Right ventricle myocardium inferior (tissue), 1 donor: ENCODE measurements at regions not wholly inside any gene's neighbourhood (a gene's known extent, or its start where the extent isn't known, plus 50 kb on each side); places are given as distances from the start of the nearest gene placed in this dataset.
"Not testable (repeated sequence)": the region's sequence is repeated elsewhere in the genome, so short reads cannot be mapped to it uniquely, and the experiment has no call there.

ENCODE experiments used
- ATAC-seq: fragments of 200-7000 bp; cut with Tn5 transposase; one replicate; pipeline ENCODE4 v1.9.1; 2020; ENCODE audit warnings: mild to moderate bottlenecking, moderate library complexity
- DNase-seq: peaks from one replicate; pipeline ENCODE4 v3.0.0; 2021; ENCODE audit errors: missing footprints
- intact Hi-C: fragments of 100-400 bp; cut with DNase I; formaldehyde crosslinking; loops from one replicate; pipeline ENCODE4 v1.11.0; 2022
- donor health status: DM: no; HTN: yes; CAD: no; lungs with severe emphysema.

DNA sequence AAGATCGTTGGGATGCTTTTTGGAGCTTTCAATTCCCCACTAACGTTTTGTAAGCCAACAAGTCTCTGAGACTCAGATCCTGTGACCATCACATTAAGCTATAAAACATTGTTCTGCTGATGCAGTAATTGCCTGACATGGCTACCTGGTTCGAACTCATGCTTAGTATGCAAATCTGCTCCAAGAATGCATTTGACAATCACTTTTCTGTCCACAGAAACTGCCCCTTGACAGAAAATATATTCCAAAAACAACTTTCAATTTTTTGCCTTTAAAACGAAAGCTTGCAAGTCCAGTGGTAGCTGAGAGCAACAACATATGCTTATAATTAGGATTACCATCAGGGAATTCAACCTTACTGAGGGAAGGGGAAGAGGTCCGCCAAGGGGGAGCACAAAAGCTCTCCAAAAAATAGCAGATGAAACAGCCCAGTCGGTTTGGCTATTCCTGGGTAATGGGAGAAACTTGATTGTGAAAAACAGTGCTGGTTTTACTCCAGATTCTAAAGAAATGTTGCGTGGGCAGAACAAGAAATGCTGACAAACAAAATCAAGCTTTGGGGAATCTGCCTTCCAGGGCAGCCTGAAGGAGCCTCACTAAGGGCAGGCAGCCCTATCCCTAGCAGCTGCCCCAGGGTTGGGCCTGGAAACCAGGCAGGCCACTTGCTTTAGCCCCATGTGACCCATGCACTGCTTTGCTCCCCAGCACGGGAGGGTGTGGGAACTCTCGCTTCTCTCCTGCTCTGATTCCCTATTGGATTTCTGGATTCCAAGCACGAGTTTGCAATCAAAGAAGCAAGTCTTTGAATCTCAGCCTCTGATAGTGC lies 160.7 kb upstream of the LDB2 start:
- peak; percentile 71 for DNase-seq
- intact Hi-C loops: no loop called here
- peak; percentile 87 for ATAC-seq

DNA sequence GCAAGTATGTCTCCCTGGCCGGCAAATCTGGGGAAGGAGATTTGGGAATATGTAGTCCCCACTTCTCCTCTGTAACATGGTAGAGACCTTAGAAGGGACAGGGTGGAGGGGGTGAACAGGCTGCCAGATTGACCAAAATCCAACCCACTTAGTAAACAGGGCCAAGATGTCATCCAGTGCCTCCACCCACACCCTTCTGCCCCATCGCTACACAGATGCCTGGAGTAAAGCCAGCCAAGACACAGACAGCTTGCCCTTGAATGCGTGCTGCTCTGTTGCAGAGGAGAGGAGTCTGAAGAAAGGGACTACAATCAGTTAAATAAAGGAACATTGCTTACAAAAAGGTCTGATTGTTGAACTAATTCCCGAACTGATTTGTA lies 160.1 kb upstream of the LDB2 start:
- DNase-seq (peak; percentile 68), ATAC-seq (peak; percentile 53)
- intact Hi-C loops: no loop called here

- DNase-seq (no peak), ATAC-seq (no peak)
- intact Hi-C loops: no loop called here
These were observed 158.6 kb upstream of the LDB2 start for GRCh38 chr4:17057035-17057434.

GRCh38 chr4:17055788-17056187 lies 157.3 kb upstream of the LDB2 start:
- ATAC-seq: no peak
- intact Hi-C loops: no loop called here
- no peak for DNase-seq

DNA sequence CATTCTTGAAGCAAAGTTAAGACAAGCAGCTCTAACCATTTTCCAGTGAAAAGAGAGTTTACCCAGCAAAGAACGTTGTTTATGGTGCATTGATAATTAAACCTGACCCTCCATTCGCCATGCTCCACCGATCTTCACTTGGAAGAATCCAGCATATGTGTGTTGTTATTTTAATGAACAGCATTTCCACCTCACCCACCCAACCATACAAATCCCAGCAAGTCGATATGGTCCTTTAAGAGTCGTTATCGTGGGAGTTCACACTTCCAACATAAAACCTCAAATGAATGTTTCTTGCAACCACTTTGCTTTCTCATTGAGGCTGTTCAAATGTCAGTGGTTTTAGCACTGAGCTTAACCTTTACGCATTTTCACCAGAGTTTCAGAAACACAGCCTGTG lies 147.4 kb upstream of the LDB2 start:
- intact Hi-C loops: no loop called here
- DNase-seq: no peak
- no peak for ATAC-seq

GRCh38 chr4:17038510-17039176 lies 140.2 kb upstream of the LDB2 start:
- intact Hi-C loops: no loop called here
- DNase-seq (no peak), ATAC-seq (no peak)

DNA sequence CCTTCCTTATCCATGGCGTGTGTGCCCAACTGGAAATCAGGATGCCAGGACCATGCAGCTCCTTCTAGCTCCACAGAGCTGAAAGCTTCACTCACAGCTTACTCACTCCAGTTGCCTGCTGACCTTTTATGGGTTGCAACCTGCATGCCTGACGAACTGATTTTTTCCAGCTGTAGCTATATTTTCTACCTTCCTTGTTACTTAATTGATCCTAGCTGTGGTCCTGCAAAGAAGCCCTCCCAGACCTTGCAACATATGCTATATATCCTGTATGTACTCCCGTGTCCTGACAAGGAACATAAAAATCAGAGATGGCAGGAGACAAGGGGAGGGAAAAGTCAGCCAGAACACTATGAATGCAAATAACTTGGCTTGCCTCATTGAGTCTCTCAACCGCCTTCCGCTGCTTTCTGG lies 135.3 kb upstream of the LDB2 start:
- ATAC-seq: no peak
- DNase-seq: no peak
- intact Hi-C loops: no loop called here

DNA sequence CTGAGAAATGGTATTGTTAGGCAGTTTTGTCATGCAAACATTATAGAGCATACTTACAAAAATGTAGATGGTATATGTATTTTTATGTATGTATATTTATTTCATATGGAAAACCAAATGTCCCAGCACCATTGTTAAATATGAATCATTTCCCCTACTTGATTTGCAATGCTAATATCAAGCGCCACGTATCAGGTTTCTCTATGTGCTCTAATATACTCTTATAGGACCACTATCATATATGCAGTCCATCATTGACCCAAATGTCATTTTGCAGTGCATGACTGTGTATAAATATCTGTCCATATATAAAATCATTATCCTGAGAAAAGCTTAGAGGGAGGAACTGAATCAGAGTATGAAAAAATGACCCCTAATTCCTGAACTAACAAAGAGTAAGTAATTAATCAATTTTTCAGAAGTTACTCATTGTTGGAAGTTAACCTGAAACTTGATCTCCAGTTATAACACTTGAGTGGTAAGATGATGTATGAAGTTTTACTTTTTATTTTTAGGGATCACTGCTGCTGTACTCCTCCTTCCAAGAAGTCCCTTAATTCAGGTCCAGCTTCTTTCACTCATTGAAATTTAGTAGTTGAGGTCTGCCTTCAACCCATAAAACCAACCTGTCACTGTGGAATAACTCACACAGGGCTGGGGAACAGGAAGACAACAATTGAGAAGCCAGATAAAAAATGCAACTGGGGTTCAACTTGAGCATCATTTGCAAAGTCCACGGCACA lies 134.8 kb upstream of the LDB2 start:
- DNase-seq (no peak), ATAC-seq (no peak)
- intact Hi-C loops: no loop called here

DNA sequence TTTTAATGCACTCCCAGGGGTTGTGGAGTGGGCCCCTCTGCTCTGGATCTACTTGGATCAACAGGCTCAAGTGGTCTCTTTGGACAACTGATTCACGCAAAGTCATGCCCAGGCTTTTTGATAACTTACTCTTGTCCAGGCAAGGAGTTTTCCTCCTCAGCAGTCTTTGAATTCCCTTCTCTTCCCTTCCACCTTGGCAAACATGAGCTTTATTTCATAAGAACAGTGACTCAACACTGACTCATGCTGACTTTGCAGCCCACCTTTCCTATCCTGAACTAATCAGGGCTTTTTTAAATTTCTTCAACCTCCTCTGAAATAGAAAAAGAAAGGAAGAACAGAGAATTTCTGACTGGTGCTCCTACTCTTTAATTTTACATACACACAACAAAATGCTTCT lies 132.1 kb upstream of the LDB2 start:
- intact Hi-C loops: no loop called here
- no peak for DNase-seq
- no peak for ATAC-seq

- ATAC-seq (no peak), DNase-seq (no peak)
- intact Hi-C loops: no loop called here
These were observed 131.5 kb upstream of the LDB2 start for GRCh38 chr4:17029964-17030363.

DNA sequence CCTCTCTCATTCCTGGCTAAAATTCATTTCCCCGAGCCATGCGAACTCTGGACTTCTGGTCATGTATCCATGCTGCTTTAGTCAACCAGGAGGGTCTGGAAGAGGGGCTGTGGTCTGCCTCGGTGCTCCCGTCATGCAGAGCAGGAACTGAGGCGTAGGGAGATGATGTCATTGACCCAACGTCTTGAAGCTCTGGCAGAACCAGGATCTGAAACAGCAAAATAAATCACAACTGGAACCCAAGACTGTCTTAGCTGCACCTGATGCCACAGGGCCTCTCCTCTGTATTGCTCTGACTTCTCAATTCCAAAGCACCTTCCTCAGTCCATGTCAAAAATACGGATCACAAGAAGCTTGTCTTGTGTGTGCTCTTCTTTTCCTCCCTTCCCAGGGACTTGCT lies 131.0 kb upstream of the LDB2 start:
- no peak for ATAC-seq

GRCh38 chr4:17027495-17027894 lies 129.1 kb upstream of the LDB2 start:
- ATAC-seq: no peak
- no peak for DNase-seq
- intact Hi-C loops: no loop called here

More for the DNA sequence above, 131.0 kb upstream of the LDB2 start:
- intact Hi-C loops: no loop called here
- no peak for DNase-seq

DNA sequence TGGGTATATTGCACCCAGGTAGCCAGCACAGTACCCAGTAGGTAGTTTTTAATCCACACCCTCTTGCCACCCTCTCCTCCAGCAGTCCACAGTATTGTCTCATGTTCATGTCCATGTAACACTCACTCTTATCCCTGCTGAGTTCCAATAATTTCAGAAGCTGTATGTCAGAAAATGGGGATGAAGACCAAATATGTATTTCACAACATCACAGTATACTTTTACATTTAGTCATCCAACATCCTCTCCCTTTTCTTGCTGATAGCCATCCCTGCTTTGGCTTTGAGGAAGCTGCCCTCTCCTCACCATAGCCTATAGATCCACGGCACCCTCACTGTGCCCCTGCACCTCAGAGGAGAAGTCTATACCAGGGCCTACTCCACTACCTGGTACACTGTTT lies 126.0 kb upstream of the LDB2 start:
- no peak for ATAC-seq
- DNase-seq: no peak
- intact Hi-C loops: no loop called here

GRCh38 chr4:17020901-17021300 lies 122.5 kb upstream of the LDB2 start:
- no peak for DNase-seq
- intact Hi-C loops: no loop called here
- ATAC-seq: no peak

- intact Hi-C loops: no loop called here
These were observed 122.0 kb upstream of the LDB2 start for GRCh38 chr4:17020451-17020850.

GRCh38 chr4:17018621-17019020 lies 120.2 kb upstream of the LDB2 start:
- ATAC-seq, intact Hi-C loops, DNase-seq: not testable (repeated sequence)

More at GRCh38 chr4:17020451-17020850, 122.0 kb upstream of the LDB2 start:
- DNase-seq (no peak), ATAC-seq (no peak)

DNA sequence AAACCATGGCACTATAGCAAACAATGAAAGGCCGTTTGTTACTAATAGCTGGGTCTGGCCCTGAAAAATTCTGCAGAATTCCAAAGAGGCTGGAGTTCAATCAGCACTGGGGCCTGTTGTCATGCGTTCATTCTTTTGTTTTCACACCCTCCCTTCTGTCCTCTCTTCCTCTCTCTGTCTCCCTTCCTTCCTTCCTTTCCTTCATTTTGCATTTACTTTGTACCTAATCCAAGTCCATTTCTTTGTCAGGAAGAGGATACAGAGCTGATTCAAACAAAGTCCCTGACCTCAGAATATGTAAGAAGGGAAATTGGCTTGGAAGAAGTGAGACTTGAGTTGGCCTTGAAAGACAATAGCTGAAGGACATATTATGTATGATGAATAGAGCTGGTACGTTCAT lies 119.6 kb upstream of the LDB2 start:
- intact Hi-C loops: no loop called here
- ATAC-seq (no peak), DNase-seq (no peak)

GRCh38 chr4:17013382-17014006 lies 115.0 kb upstream of the LDB2 start:
- ATAC-seq (no peak), DNase-seq (no peak)
- intact Hi-C loops: no loop called here

DNA sequence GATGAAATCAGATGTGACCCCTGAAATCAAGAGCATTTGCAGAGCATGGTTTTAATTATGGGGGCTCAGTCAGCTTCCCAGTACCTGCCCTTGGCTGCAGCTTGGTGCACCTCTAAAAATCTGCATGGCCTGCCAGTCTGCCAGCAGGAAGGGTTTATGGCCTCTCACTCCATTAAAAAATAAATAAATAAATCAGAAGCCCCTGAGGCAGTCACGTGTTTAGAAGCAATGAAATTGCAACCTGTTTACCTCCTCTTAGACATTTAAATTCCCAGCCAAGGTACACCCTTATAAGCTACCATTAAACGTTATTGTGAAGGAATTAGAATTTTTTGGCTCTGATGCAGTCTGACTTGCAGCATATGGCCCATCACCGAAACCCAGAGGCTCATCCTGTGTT lies 114.0 kb upstream of the LDB2 start:
- DNase-seq (no peak), ATAC-seq (no peak)
- intact Hi-C loops: no loop called here
